Activated CD4-positive, alpha-beta T cell treated with anti-CD3 and anti-CD28 coated beads, Interleukin-2, Interleukin-4, amounts not matched to agents 100 ng/mL and 50 ng/mL, durations not matched to agents 16 hours and 8 hours (primary cell): ENCODE measurements at regions not wholly inside any gene's neighbourhood (a gene's known extent, or its start where the extent isn't known, plus 50 kb on each side); places are given as distances from the start of the nearest gene placed in this dataset.
"Not testable (repeated sequence)": the region's sequence is repeated elsewhere in the genome, so short reads cannot be mapped to it uniquely, and the experiment has no call there.

Experiments
- DNase-seq: peaks from one replicate; pipeline ENCODE4 v3.0.0-alpha.2; 2020; ENCODE audit warnings: low spot score

GRCh38 chr7:15813448-15813847 is 127.0 kb upstream of the MEOX2 start:
- DNase-seq, result no peak

GRCh38 chr7:15810383-15810782 is 123.9 kb upstream of the MEOX2 start:
- DNase-seq, result not testable (repeated sequence)

- DNase-seq, result not testable (repeated sequence)
These were observed 123.5 kb upstream of the MEOX2 start for GRCh38 chr7:15809936-15810335.

GRCh38 chr7:15805891-15806290 is 119.4 kb upstream of the MEOX2 start:
- DNase-seq, result no peak

GRCh38 chr7:15802425-15802824 is 115.9 kb upstream of the MEOX2 start:
- DNase-seq, result no peak

GRCh38 chr7:15801551-15801950 is 115.1 kb upstream of the MEOX2 start:
- DNase-seq, result no peak

GRCh38 chr7:15801041-15801440 is 114.6 kb upstream of the MEOX2 start:
- DNase-seq, result no peak

- DNase-seq, result no peak
These were observed 111.6 kb upstream of the MEOX2 start for GRCh38 chr7:15798081-15798480.

- no peak for DNase-seq
These were observed 108.9 kb upstream of the MEOX2 start for GRCh38 chr7:15795393-15795792.

- no peak for DNase-seq
These were observed 108.3 kb upstream of the MEOX2 start for GRCh38 chr7:15794801-15795200.

- DNase-seq, result no peak
These were observed 98.2 kb upstream of the MEOX2 start for GRCh38 chr7:15784694-15785030.

GRCh38 chr7:15783987-15784693 is 97.7 kb upstream of the MEOX2 start:
- no peak for DNase-seq

- no peak for DNase-seq
These were observed 96.2 kb upstream of the MEOX2 start for GRCh38 chr7:15782656-15783055.

- no peak for DNase-seq
These were observed 95.5 kb upstream of the MEOX2 start for GRCh38 chr7:15781944-15782343.

- DNase-seq, result no peak
These were observed 93.8 kb upstream of the MEOX2 start for GRCh38 chr7:15780271-15780670.

GRCh38 chr7:15778191-15778590 is 91.7 kb upstream of the MEOX2 start:
- no peak for DNase-seq

GRCh38 chr7:15765753-15766152 is 79.3 kb upstream of the MEOX2 start:
- no peak for DNase-seq

- DNase-seq, result no peak
These were observed 78.4 kb upstream of the MEOX2 start for GRCh38 chr7:15764851-15765382.

- DNase-seq, result no peak
These were observed 77.5 kb upstream of the MEOX2 start for GRCh38 chr7:15764010-15764409.

- no peak for DNase-seq
These were observed 70.8 kb upstream of the MEOX2 start for GRCh38 chr7:15757041-15758000.

- DNase-seq, result no peak
These were observed 68.6 kb upstream of the MEOX2 start for GRCh38 chr7:15755061-15755460.

GRCh38 chr7:15753887-15754579 is 67.5 kb upstream of the MEOX2 start:
- no peak for DNase-seq

GRCh38 chr7:15752377-15752776 is 65.9 kb upstream of the MEOX2 start:
- DNase-seq, result no peak
